Neural progenitor cell (in vitro differentiated cells): ENCODE measurements at regions not wholly inside any gene's neighbourhood (a gene's known extent, or its start where the extent isn't known, plus 50 kb on each side); places are given as distances from the start of the nearest gene placed in this dataset.

Experiments
- DNase-seq: peaks from one replicate; pipeline ENCODE4 v3.0.0-alpha.2; 2016; ENCODE audit warnings: low spot score
- H2AFZ ChIP-seq: fragments of 200-600 bp; sonication (generic); replicated peaks from 2 replicates; pipeline ENCODE4 v1.6.1; 2016; ENCODE audit warnings: antibody characterized with exemption
- H3F3A ChIP-seq: fragments of 200-600 bp; sonication (generic); 2 replicates; pipeline ENCODE4 v1.6.1; 2016; ENCODE audit warnings: antibody characterized with exemption, low read depth
- H3K27ac ChIP-seq: fragments of 200-600 bp; sonication (generic); 2 replicates; pipeline ENCODE4 v1.5.1; 2016; ENCODE audit warnings: mild to moderate bottlenecking
- H3K27me3 ChIP-seq: fragments of 200-600 bp; sonication (generic); 2 replicates; pipeline ENCODE4 v1.6.1; 2016; ENCODE audit warnings: mild to moderate bottlenecking, moderate library complexity
- H3K36me3 ChIP-seq: fragments of 200-600 bp; sonication (generic); 2 replicates; pipeline ENCODE4 v1.5.1; 2016
- H3K4me1 ChIP-seq: fragments of 200-600 bp; sonication (generic); 2 replicates; pipeline ENCODE4 v1.6.1; 2016; ENCODE audit warnings: mixed run types
- H3K4me2 ChIP-seq: fragments of 200-600 bp; sonication (generic); 2 replicates; pipeline ENCODE4 v1.6.1; 2016
- H3K4me3 ChIP-seq: fragments of 200-600 bp; sonication (generic); 2 replicates; pipeline ENCODE4 v1.5.1; 2016
- H3K79me2 ChIP-seq: fragments of 200-600 bp; sonication (generic); 2 replicates; pipeline ENCODE4 v1.6.1; 2016; ENCODE audit warnings: low read depth
- H3K9ac ChIP-seq: fragments of 200-600 bp; sonication (generic); 2 replicates; pipeline ENCODE4 v1.6.1; 2016
- H3K9me3 ChIP-seq: fragments of 200-600 bp; sonication (generic); 2 replicates; pipeline ENCODE4 v1.5.1; 2016; ENCODE audit warnings: low read depth
- H4K20me1 ChIP-seq: fragments of 200-600 bp; sonication (generic); 2 replicates; pipeline ENCODE4 v1.6.1; 2016; ENCODE audit warnings: low read depth
- H3K27ac Mint-ChIP-seq: 3 replicates; pipeline ENCODE4 v1.8.0; 2021; ENCODE audit warnings: mixed read lengths
- H3K27me3 Mint-ChIP-seq: 2 replicates; pipeline ENCODE4 v1.8.0; 2022; ENCODE audit warnings: low read depth, mild to moderate bottlenecking, inconsistent platforms, moderate library complexity, mixed read lengths; ENCODE audit not compliant: insufficient read depth
- H3K36me3 Mint-ChIP-seq: 3 replicates; pipeline ENCODE4 v1.8.0; 2021; ENCODE audit warnings: mixed read lengths
- H3K4me1 Mint-ChIP-seq: 3 replicates; pipeline ENCODE4 v1.8.0; 2021; ENCODE audit warnings: mixed read lengths
- H3K4me3 Mint-ChIP-seq: 3 replicates; pipeline ENCODE4 v1.8.0; 2021; ENCODE audit warnings: mild to moderate bottlenecking, moderate library complexity, mixed read lengths
- H3K9me3 Mint-ChIP-seq: 3 replicates; pipeline ENCODE4 v1.8.0; 2020; ENCODE audit warnings: mixed read lengths
- CTCF ChIP-seq: fragments of 200-600 bp; sonication (generic); IDR thresholded peaks from 2 replicates; pipeline ENCODE4 v1.5.1; 2017; ENCODE audit warnings: antibody characterized with exemption, mild to moderate bottlenecking
- EZH2 ChIP-seq: fragments of 200-600 bp; sonication (generic); IDR thresholded peaks from 2 replicates; pipeline ENCODE4 v1.6.1; 2017; ENCODE audit warnings: antibody characterized with exemption, mild to moderate bottlenecking, moderate library complexity
- EZH2phosphoT487 ChIP-seq: fragments of 200-600 bp; sonication (generic); IDR thresholded peaks from 2 replicates; pipeline ENCODE4 v1.6.1; 2017; ENCODE audit warnings: antibody characterized with exemption

DNA sequence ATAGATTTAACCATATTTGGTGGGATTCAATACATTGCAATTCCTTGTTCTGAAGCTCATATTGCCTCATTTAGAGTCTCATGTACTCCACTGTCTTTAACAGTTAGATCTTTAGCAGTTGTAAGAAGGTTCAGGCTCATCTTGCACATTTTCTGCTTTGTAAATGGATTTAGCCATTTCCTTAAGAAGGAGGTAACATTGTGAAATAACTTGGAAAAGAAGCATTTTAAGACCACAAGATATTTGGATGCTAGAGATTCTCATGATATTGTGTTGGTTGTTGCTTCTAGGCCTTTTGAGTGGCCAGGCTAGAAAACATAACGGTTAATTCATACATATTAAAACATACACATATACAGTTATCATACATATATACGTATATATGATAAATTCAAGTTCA, 445.8 kb upstream of the NXPH2 start:
- no peak for DNase-seq
- H4K20me1 ChIP-seq = no peaks in the 10 kb centered on the region
- no peak overlapping the region for H2AFZ ChIP-seq
- H3K4me2 ChIP-seq = no peak overlapping the region
- Mint-ChIP-seq H3K4me1 (no peaks in the 10 kb centered on the region), H3K4me3 (no peak overlapping the region), H3K27ac (no peak overlapping the region), H3K9me3 (no peaks in the 10 kb centered on the region), H3K27me3 (no peaks in the 10 kb centered on the region), H3K36me3 (no peaks in the 10 kb centered on the region)
- H3K9me3 ChIP-seq = no peaks in the 10 kb centered on the region
- H3K4me3 ChIP-seq = no peak overlapping the region
- no peaks in the 10 kb centered on the region for H3K27me3 ChIP-seq
- H3K9ac ChIP-seq = no peak overlapping the region
- no peaks in the 10 kb centered on the region for H3K4me1 ChIP-seq
- no peaks in the 10 kb centered on the region for H3K36me3 ChIP-seq
- TF ChIP-seq CTCF (no peak), EZH2 (no peak), EZH2phosphoT487 (no peak)
- no peak overlapping the region for H3K27ac ChIP-seq
- H3F3A ChIP-seq = no peaks in the 10 kb centered on the region
- H3K79me2 ChIP-seq = no peaks in the 10 kb centered on the region

GRCh38 chr2:139218181-139218580, 438.0 kb upstream of the NXPH2 start:
- no peak overlapping the region for H3K27ac ChIP-seq
- H3K4me2 ChIP-seq = no peak overlapping the region
- Mint-ChIP-seq H3K27ac (no peak overlapping the region), H3K4me3 (no peak overlapping the region), H3K27me3 (no peaks in the 10 kb centered on the region), H3K9me3 (no peaks in the 10 kb centered on the region), H3K36me3 (no peaks in the 10 kb centered on the region), H3K4me1 (no peaks in the 10 kb centered on the region)
- H3K27me3 ChIP-seq = no peaks in the 10 kb centered on the region
- H3K36me3 ChIP-seq = no peaks in the 10 kb centered on the region
- no peak overlapping the region for H2AFZ ChIP-seq
- H3K4me1 ChIP-seq = no peaks in the 10 kb centered on the region
- TF ChIP-seq EZH2 (no peak), CTCF (no peak), EZH2phosphoT487 (no peak)
- no peak for DNase-seq
- H3K4me3 ChIP-seq = no peak overlapping the region
- no peaks in the 10 kb centered on the region for H3K79me2 ChIP-seq
- no peaks in the 10 kb centered on the region for H3K9me3 ChIP-seq
- no peaks in the 10 kb centered on the region for H4K20me1 ChIP-seq
- no peak overlapping the region for H3K9ac ChIP-seq
- H3F3A ChIP-seq = no peaks in the 10 kb centered on the region

DNA sequence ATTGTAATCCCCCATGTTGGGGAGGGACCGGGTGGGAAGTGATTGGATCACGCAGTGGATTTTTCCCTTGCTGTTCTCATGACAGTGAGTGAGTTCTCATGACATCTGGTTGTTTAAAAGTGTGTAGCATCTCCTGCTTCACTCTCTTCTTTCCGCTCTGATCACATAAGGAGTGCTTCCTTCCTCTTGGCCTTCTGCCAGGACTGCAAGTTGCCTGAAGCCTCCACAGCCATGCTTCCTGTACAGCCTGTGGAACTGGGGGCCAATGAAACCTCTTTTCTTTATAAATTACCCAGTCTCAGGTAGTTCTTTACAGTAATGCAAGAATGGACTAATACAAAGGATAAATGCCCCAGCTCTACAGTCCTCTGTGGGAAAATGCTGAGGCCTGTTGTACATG, 437.5 kb upstream of the NXPH2 start:
- no peak overlapping the region for H3K4me2 ChIP-seq
- no peaks in the 10 kb centered on the region for H3K27me3 ChIP-seq
- H3K4me3 Mint-ChIP-seq = no peak overlapping the region
- H3K9me3 Mint-ChIP-seq = no peaks in the 10 kb centered on the region
- H3F3A ChIP-seq = no peaks in the 10 kb centered on the region
- no peaks in the 10 kb centered on the region for H3K27me3 Mint-ChIP-seq
- no peaks in the 10 kb centered on the region for H3K36me3 ChIP-seq
- no peak for TF ChIP-seq EZH2phosphoT487
- no peak for TF ChIP-seq CTCF
- TF ChIP-seq EZH2 = no peak
- no peak overlapping the region for H3K27ac Mint-ChIP-seq
- H3K4me3 ChIP-seq = no peak overlapping the region
- no peaks in the 10 kb centered on the region for H4K20me1 ChIP-seq
- H3K27ac ChIP-seq = no peak overlapping the region
- H2AFZ ChIP-seq = no peak overlapping the region
- no peaks in the 10 kb centered on the region for H3K9me3 ChIP-seq
- no peaks in the 10 kb centered on the region for H3K36me3 Mint-ChIP-seq
- no peak for DNase-seq
- H3K79me2 ChIP-seq = no peaks in the 10 kb centered on the region
- no peaks in the 10 kb centered on the region for H3K4me1 Mint-ChIP-seq
- no peak overlapping the region for H3K9ac ChIP-seq
- H3K4me1 ChIP-seq = no peaks in the 10 kb centered on the region

GRCh38 chr2:139216435-139216834, 436.2 kb upstream of the NXPH2 start:
- H3K27ac Mint-ChIP-seq = no peak overlapping the region
- no peaks in the 10 kb centered on the region for H3K27me3 Mint-ChIP-seq
- no peaks in the 10 kb centered on the region for H3K9me3 Mint-ChIP-seq

More at GRCh38 chr2:139216435-139216834, 436.2 kb upstream of the NXPH2 start:
- Mint-ChIP-seq H3K4me1 (no peaks in the 10 kb centered on the region), H3K4me3 (no peak overlapping the region), H3K36me3 (no peaks in the 10 kb centered on the region)
- Histone ChIP-seq H3K9me3 (no peaks in the 10 kb centered on the region), H3K27me3 (no peaks in the 10 kb centered on the region), H3K36me3 (no peaks in the 10 kb centered on the region), H3K27ac (no peak overlapping the region), H3K4me2 (no peak overlapping the region), H3K79me2 (no peaks in the 10 kb centered on the region), H3K4me3 (no peak overlapping the region), H3K9ac (no peak overlapping the region), H2AFZ (no peak overlapping the region), H3K4me1 (no peaks in the 10 kb centered on the region), H4K20me1 (no peaks in the 10 kb centered on the region), H3F3A (no peaks in the 10 kb centered on the region)
- TF ChIP-seq EZH2 (no peak), EZH2phosphoT487 (no peak), CTCF (no peak)
- DNase-seq = no peak
